Hematopoietic multipotent progenitor cell treated with erythropoietin and hydrocortisone succinate and interleukin-3 and kit ligand, for 6 days (in vitro differentiated cells): ENCODE measurements at regions not wholly inside any gene's neighbourhood (a gene's known extent, or its start where the extent isn't known, plus 50 kb on each side); places are given as distances from the start of the nearest gene placed in this dataset.

Source experiments
- DNase-seq: peaks from one replicate; pipeline ENCODE4 v3.0.0-alpha.2; 2015

- DNase-seq, result no peak
These were observed 61.9 kb upstream of the NR2F2 start for GRCh38 chr15:96268442-96269204.

- DNase-seq, result no peak
These were observed 59.8 kb upstream of the NR2F2 start for GRCh38 chr15:96270581-96271172.

DNA sequence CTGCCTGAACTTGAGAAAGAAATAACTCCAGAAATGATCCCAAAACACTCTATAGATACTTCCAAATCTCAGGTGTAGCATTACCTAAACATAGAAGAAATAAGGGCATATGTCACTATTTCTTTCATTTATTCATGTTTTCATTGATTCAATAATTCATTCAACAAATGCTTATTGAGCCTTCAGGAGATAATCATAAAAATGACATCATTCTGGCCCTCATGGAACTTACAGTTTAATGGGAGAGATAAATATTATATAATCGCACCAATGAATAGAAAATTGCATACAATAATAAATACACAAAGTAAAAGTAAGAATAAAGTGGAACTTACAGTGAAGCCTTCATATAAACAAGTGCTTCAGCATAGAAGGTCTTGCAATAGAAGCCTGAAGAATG is 58.1 kb upstream of the NR2F2 start:
- no peak for DNase-seq

DNA sequence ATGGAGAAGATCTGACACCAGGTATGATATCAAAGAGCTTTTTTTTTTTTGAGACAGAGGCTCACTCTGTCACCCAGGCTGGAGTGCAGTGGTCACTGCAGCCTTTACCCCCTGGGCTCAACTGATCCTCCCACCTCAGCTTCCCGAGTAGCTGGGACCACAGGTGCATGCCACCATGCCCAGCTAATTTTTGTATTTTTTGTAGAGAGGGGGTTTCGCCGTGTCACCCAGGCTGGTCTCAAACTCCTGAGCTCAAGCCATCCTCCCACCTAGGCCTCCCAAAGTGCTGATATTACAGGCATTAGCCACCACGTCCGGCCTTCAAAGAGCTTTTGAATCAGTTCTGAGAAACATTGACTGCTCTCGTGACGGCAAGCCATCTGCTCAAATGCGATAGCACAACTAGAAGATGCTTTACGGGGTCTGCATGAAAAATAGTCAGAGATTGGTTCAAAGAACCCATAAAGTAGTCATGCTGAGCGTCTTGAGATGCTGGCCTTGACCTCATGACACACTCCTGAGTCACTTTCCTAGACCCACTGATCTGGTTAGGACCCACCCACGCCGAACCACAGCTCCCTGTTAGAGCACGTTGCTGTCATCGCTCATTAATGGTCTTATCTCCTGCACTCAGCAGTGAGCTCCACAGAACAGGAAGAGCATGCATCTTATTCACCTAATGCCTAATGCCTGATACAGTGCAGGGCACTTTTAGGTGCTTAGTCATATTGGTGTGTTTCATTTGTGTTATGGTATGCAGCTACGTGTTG is 57.0 kb upstream of the NR2F2 start:
- DNase-seq, result peak; percentile 2

GRCh38 chr15:96274087-96274440 is 56.4 kb upstream of the NR2F2 start:
- no peak for DNase-seq

DNA sequence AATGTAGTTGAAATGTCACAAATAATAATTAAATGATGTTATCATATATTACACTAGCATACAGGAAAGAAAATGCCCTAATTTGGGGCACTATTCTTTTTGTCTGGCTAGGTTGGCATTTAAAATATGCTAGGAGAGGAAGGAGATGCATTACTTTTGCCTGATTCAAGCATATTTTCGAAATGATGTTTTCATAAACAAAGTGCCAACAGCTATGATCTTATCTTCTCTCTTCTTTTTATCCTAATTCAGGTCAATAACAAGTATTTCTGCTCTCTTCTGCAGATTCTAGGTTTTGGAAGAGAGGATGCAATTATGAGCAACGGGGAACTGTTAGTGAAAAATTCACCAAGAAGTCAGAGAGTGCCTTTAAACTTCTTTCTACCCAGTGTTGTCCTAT is 55.8 kb upstream of the NR2F2 start:
- DNase-seq, result no peak

GRCh38 chr15:96276438-96277210 is 53.9 kb upstream of the NR2F2 start:
- no peak for DNase-seq
